TTC549 (cell line): ENCODE measurements at regions not wholly inside any gene's neighbourhood (a gene's known extent, or its start where the extent isn't known, plus 50 kb on each side); places are given as distances from the start of the nearest gene placed in this dataset.

Experiments used
- FAIRE-seq: peaks from 2 replicates; lab custom pipeline; 2012; peaks lifted over from hg19 to GRCh38; lab: Jason Lieb, UNC

GRCh38 chr17:70878879-70879278, 709.5 kb downstream of the KCNJ2 start:
- no peak for FAIRE-seq

GRCh38 chr17:70879401-70879800, 710.1 kb downstream of the KCNJ2 start:
- FAIRE-seq: no peak

- FAIRE-seq: no peak
Observed at GRCh38 chr17:70881093-70881492, 711.8 kb downstream of the KCNJ2 start.

GRCh38 chr17:70882504-70882903, 713.2 kb downstream of the KCNJ2 start:
- no peak for FAIRE-seq

GRCh38 chr17:70886648-70887047, 717.3 kb downstream of the KCNJ2 start:
- no peak for FAIRE-seq

GRCh38 chr17:70888324-70888723, 719.0 kb downstream of the KCNJ2 start:
- no peak for FAIRE-seq

- no peak for FAIRE-seq
Observed at GRCh38 chr17:70891306-70891705, 722.0 kb downstream of the KCNJ2 start.

GRCh38 chr17:70892527-70892926, 723.2 kb downstream of the KCNJ2 start:
- no peak for FAIRE-seq

GRCh38 chr17:70896843-70897242, 727.5 kb downstream of the KCNJ2 start:
- FAIRE-seq: no peak

GRCh38 chr17:70897446-70897845, 728.1 kb downstream of the KCNJ2 start:
- no peak for FAIRE-seq

GRCh38 chr17:70901870-70902269, 732.5 kb downstream of the KCNJ2 start:
- FAIRE-seq: no peak

GRCh38 chr17:70905796-70906195, 736.5 kb downstream of the KCNJ2 start:
- no peak for FAIRE-seq

GRCh38 chr17:70906808-70907207, 737.5 kb downstream of the KCNJ2 start:
- no peak for FAIRE-seq

GRCh38 chr17:70912716-70913485, 743.6 kb downstream of the KCNJ2 start:
- no peak for FAIRE-seq

GRCh38 chr17:70916469-70916868, 747.1 kb downstream of the KCNJ2 start:
- no peak for FAIRE-seq

- no peak for FAIRE-seq
Observed at GRCh38 chr17:70919241-70919640, 749.9 kb downstream of the KCNJ2 start.

GRCh38 chr17:70920416-70920815, 751.1 kb downstream of the KCNJ2 start:
- FAIRE-seq: no peak

- FAIRE-seq: no peak
Observed at GRCh38 chr17:70922268-70922667, 752.9 kb downstream of the KCNJ2 start.

GRCh38 chr17:70924776-70925175, 755.4 kb downstream of the KCNJ2 start:
- FAIRE-seq: no peak

GRCh38 chr17:70929226-70929625, 759.9 kb downstream of the KCNJ2 start:
- no peak for FAIRE-seq

GRCh38 chr17:70934231-70934630, 764.9 kb downstream of the KCNJ2 start:
- FAIRE-seq: no peak

- FAIRE-seq: no peak
Observed at GRCh38 chr17:70934835-70935234, 765.5 kb downstream of the KCNJ2 start.

GRCh38 chr17:70936724-70937123, 767.4 kb downstream of the KCNJ2 start:
- FAIRE-seq: no peak

- FAIRE-seq: no peak
Observed at GRCh38 chr17:70938336-70938735, 769.0 kb downstream of the KCNJ2 start.

GRCh38 chr17:70945386-70945785, 776.1 kb downstream of the KCNJ2 start:
- no peak for FAIRE-seq
